Right lobe of liver (tissue), 4 donors: ENCODE measurements at regions not wholly inside any gene's neighbourhood (a gene's known extent, or its start where the extent isn't known, plus 50 kb on each side); places are given as distances from the start of the nearest gene placed in this dataset.

Experiments
- CTCF ChIP-seq, 4 donors: fragments of 200-600 bp in 3 of 4; fragments of 450-650 bp in 1 of 4; IDR thresholded peaks; one replicate each; pipeline versions ENCODE4 v1.5.1 to v1.8.0; 2016 to 2022; ENCODE audit warnings: antibody characterized with exemption in 4 of 4, mild to moderate bottlenecking in 2 of 4
- POLR2A ChIP-seq: fragments of 450-650 bp; IDR thresholded peaks from one replicate; pipeline ENCODE4 v1.6.1; 2017; ENCODE audit warnings: antibody characterized with exemption, mild to moderate bottlenecking
- donor health status: DM: no; HTN: no; CAD: no.
- donor health status: DM: no; HTN: no; CAD: no.
- donor health status: DM: no; HTN: yes; CAD: no.

GRCh38 chr2:121086450-121086849 lies 198.6 kb downstream of the TFCP2L1 start:
- no peak for TF ChIP-seq CTCF (IDR thresholded peaks at IDR 0.05)
- TF ChIP-seq POLR2A: no peak
